ENCODE measurements at regions not wholly inside any gene's neighbourhood (a gene's known extent, or its start where the extent isn't known, plus 50 kb on each side); places are given as distances from the start of the nearest gene placed in this dataset.

GRCh38 chr12:45547132-45547531, 182.4 kb upstream of the ARID2 start:
- TF ChIP-seq POU2F2 (IDR thresholded peaks at IDR 0.05; ENCODE audit: low read depth, low read length) (no peak), PAX5 (IDR thresholded peaks at IDR 0.05; ENCODE audit: insufficient read depth, low read length, severe bottlenecking) (no peak), POLR2AphosphoS5 (IDR thresholded peaks at IDR 0.05; ENCODE audit: low read depth, low read length) (no peak), POLR2A (IDR thresholded peaks at IDR 0.05; ENCODE audit: low read depth, low read length) (no peak), TAF1 (IDR thresholded peaks at IDR 0.05; ENCODE audit: low read depth, low read length) (no peak), SPI1 (IDR thresholded peaks at IDR 0.05; ENCODE audit: low read depth, low read length) (no peak)
- no peak for DNase-seq (ENCODE audit: insufficient read length, low spot score)
- no peak for FAIRE-seq

- no peak for FAIRE-seq
- no peak for DNase-seq (ENCODE audit: insufficient read length, low spot score)
These were observed 181.7 kb upstream of the ARID2 start for GRCh38 chr12:45547822-45548221.

GRCh38 chr12:45548426-45548825, 181.1 kb upstream of the ARID2 start:
- DNase-seq (ENCODE audit: insufficient read length, low spot score) (no peak), FAIRE-seq (no peak)
- no peak for TF ChIP-seq POLR2AphosphoS5 (IDR thresholded peaks at IDR 0.05; ENCODE audit: low read depth, low read length)
- no peak for TF ChIP-seq POU2F2 (IDR thresholded peaks at IDR 0.05; ENCODE audit: low read depth, low read length)
- TF ChIP-seq TAF1 (IDR thresholded peaks at IDR 0.05; ENCODE audit: low read depth, low read length): no peak
- TF ChIP-seq PAX5 (IDR thresholded peaks at IDR 0.05; ENCODE audit: insufficient read depth, low read length, severe bottlenecking): no peak
- no peak for TF ChIP-seq SPI1 (IDR thresholded peaks at IDR 0.05; ENCODE audit: low read depth, low read length)
- TF ChIP-seq POLR2A (IDR thresholded peaks at IDR 0.05; ENCODE audit: low read depth, low read length): no peak

More at GRCh38 chr12:45547822-45548221, 181.7 kb upstream of the ARID2 start:
- TF ChIP-seq PAX5 (IDR thresholded peaks at IDR 0.05; ENCODE audit: insufficient read depth, low read length, severe bottlenecking) (no peak), POU2F2 (IDR thresholded peaks at IDR 0.05; ENCODE audit: low read depth, low read length) (no peak), POLR2AphosphoS5 (IDR thresholded peaks at IDR 0.05; ENCODE audit: low read depth, low read length) (no peak), TAF1 (IDR thresholded peaks at IDR 0.05; ENCODE audit: low read depth, low read length) (no peak), SPI1 (IDR thresholded peaks at IDR 0.05; ENCODE audit: low read depth, low read length) (no peak), POLR2A (IDR thresholded peaks at IDR 0.05; ENCODE audit: low read depth, low read length) (no peak)

GRCh38 chr12:45549337-45549902, 180.1 kb upstream of the ARID2 start:
- TF ChIP-seq POLR2A (IDR thresholded peaks at IDR 0.05; ENCODE audit: low read depth, low read length) (no peak), PAX5 (IDR thresholded peaks at IDR 0.05; ENCODE audit: insufficient read depth, low read length, severe bottlenecking) (no peak)
- FAIRE-seq (no peak), DNase-seq (ENCODE audit: insufficient read length, low spot score) (no peak)

GRCh38 chr12:45553204-45553603, 176.3 kb upstream of the ARID2 start:
- no peak for DNase-seq (ENCODE audit: insufficient read length, low spot score)
- no peak for FAIRE-seq
- TF ChIP-seq TAF1 (IDR thresholded peaks at IDR 0.05; ENCODE audit: low read depth, low read length) (no peak), POLR2AphosphoS5 (IDR thresholded peaks at IDR 0.05; ENCODE audit: low read depth, low read length) (no peak), PAX5 (IDR thresholded peaks at IDR 0.05; ENCODE audit: insufficient read depth, low read length, severe bottlenecking) (no peak), POU2F2 (IDR thresholded peaks at IDR 0.05; ENCODE audit: low read depth, low read length) (no peak), SPI1 (IDR thresholded peaks at IDR 0.05; ENCODE audit: low read depth, low read length) (no peak), POLR2A (IDR thresholded peaks at IDR 0.05; ENCODE audit: low read depth, low read length) (no peak)

- TF ChIP-seq POU2F2 (IDR thresholded peaks at IDR 0.05; ENCODE audit: low read depth, low read length) (no peak), SPI1 (IDR thresholded peaks at IDR 0.05; ENCODE audit: low read depth, low read length) (no peak), PAX5 (IDR thresholded peaks at IDR 0.05; ENCODE audit: insufficient read depth, low read length, severe bottlenecking) (no peak), POLR2A (IDR thresholded peaks at IDR 0.05; ENCODE audit: low read depth, low read length) (no peak), TAF1 (IDR thresholded peaks at IDR 0.05; ENCODE audit: low read depth, low read length) (no peak), POLR2AphosphoS5 (IDR thresholded peaks at IDR 0.05; ENCODE audit: low read depth, low read length) (no peak)
- FAIRE-seq (no peak), DNase-seq (ENCODE audit: insufficient read length, low spot score) (no peak)
These were observed 172.5 kb upstream of the ARID2 start for GRCh38 chr12:45557016-45557415.

GRCh38 chr12:45558353-45558752, 171.2 kb upstream of the ARID2 start:
- no peak for TF ChIP-seq PAX5 (IDR thresholded peaks at IDR 0.05; ENCODE audit: insufficient read depth, low read length, severe bottlenecking)
- TF ChIP-seq TAF1 (IDR thresholded peaks at IDR 0.05; ENCODE audit: low read depth, low read length): no peak
- TF ChIP-seq POLR2AphosphoS5 (IDR thresholded peaks at IDR 0.05; ENCODE audit: low read depth, low read length): no peak
- TF ChIP-seq POU2F2 (IDR thresholded peaks at IDR 0.05; ENCODE audit: low read depth, low read length): no peak
- TF ChIP-seq POLR2A (IDR thresholded peaks at IDR 0.05; ENCODE audit: low read depth, low read length): no peak
- no peak for TF ChIP-seq SPI1 (IDR thresholded peaks at IDR 0.05; ENCODE audit: low read depth, low read length)
- no peak for DNase-seq (ENCODE audit: insufficient read length, low spot score)
- no peak for FAIRE-seq

- no peak for DNase-seq (ENCODE audit: insufficient read length, low spot score)
- no peak for TF ChIP-seq TAF1 (IDR thresholded peaks at IDR 0.05; ENCODE audit: low read depth, low read length)
- TF ChIP-seq PAX5 (IDR thresholded peaks at IDR 0.05; ENCODE audit: insufficient read depth, low read length, severe bottlenecking): no peak
- no peak for TF ChIP-seq POLR2AphosphoS5 (IDR thresholded peaks at IDR 0.05; ENCODE audit: low read depth, low read length)
- no peak for TF ChIP-seq POLR2A (IDR thresholded peaks at IDR 0.05; ENCODE audit: low read depth, low read length)
- no peak for TF ChIP-seq SPI1 (IDR thresholded peaks at IDR 0.05; ENCODE audit: low read depth, low read length)
- no peak for TF ChIP-seq POU2F2 (IDR thresholded peaks at IDR 0.05; ENCODE audit: low read depth, low read length)
- no peak for FAIRE-seq
These were observed 170.0 kb upstream of the ARID2 start for GRCh38 chr12:45559537-45559936.

GRCh38 chr12:45560689-45561088, 168.8 kb upstream of the ARID2 start:
- FAIRE-seq (no peak), DNase-seq (ENCODE audit: insufficient read length, low spot score) (no peak)
- TF ChIP-seq POLR2AphosphoS5 (IDR thresholded peaks at IDR 0.05; ENCODE audit: low read depth, low read length) (no peak), POLR2A (IDR thresholded peaks at IDR 0.05; ENCODE audit: low read depth, low read length) (no peak), TAF1 (IDR thresholded peaks at IDR 0.05; ENCODE audit: low read depth, low read length) (no peak), SPI1 (IDR thresholded peaks at IDR 0.05; ENCODE audit: low read depth, low read length) (no peak), PAX5 (IDR thresholded peaks at IDR 0.05; ENCODE audit: insufficient read depth, low read length, severe bottlenecking) (no peak), POU2F2 (IDR thresholded peaks at IDR 0.05; ENCODE audit: low read depth, low read length) (no peak)

GRCh38 chr12:45561488-45561887, 168.0 kb upstream of the ARID2 start:
- no peak for DNase-seq (ENCODE audit: insufficient read length, low spot score)
- no peak for FAIRE-seq
- TF ChIP-seq PAX5 (IDR thresholded peaks at IDR 0.05; ENCODE audit: insufficient read depth, low read length, severe bottlenecking) (no peak), POLR2A (IDR thresholded peaks at IDR 0.05; ENCODE audit: low read depth, low read length) (no peak), SPI1 (IDR thresholded peaks at IDR 0.05; ENCODE audit: low read depth, low read length) (no peak), TAF1 (IDR thresholded peaks at IDR 0.05; ENCODE audit: low read depth, low read length) (no peak), POLR2AphosphoS5 (IDR thresholded peaks at IDR 0.05; ENCODE audit: low read depth, low read length) (no peak), POU2F2 (IDR thresholded peaks at IDR 0.05; ENCODE audit: low read depth, low read length) (no peak)

All from GM12891 (cell line).